ENCODE measurements at regions not wholly inside any gene's neighbourhood (a gene's known extent, or its start where the extent isn't known, plus 50 kb on each side); places are given as distances from the start of the nearest gene placed in this dataset.

DNA sequence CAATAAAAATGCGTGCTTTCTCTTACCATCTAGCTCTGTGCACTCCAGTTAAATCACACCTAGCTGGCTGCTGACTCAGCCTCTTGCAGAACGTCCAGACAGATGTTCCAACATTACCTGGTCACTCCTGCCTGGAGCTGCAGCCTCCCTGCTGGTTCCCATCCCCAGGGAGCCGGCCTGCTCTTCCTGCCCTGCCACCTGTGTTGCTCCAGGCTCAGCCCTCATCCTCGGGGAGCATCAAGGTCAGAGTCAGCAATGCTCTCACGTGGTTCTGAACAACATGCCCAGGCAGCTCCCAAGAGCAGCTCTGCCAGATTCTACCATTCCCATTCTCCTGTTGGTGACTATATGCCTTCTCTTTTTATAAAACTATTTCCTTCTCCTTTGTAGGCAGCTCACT lies 81.3 kb downstream of the GADD45G start:
- TF ChIP-seq, protein P1, sequence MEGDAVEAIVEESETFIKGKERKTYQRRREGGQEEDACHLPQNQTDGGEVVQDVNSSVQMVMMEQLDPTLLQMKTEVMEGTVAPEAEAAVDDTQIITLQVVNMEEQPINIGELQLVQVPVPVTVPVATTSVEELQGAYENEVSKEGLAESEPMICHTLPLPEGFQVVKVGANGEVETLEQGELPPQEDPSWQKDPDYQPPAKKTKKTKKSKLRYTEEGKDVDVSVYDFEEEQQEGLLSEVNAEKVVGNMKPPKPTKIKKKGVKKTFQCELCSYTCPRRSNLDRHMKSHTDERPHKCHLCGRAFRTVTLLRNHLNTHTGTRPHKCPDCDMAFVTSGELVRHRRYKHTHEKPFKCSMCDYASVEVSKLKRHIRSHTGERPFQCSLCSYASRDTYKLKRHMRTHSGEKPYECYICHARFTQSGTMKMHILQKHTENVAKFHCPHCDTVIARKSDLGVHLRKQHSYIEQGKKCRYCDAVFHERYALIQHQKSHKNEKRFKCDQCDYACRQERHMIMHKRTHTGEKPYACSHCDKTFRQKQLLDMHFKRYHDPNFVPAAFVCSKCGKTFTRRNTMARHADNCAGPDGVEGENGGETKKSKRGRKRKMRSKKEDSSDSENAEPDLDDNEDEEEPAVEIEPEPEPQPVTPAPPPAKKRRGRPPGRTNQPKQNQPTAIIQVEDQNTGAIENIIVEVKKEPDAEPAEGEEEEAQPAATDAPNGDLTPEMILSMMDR (IDR thresholded peaks at IDR 0.05; ENCODE audit: low read length), result no peak
- TF ChIP-seq EZH2 (optimal IDR thresholded peaks at IDR 0.05; ENCODE audit: low read depth, low read length), result no peak
- no peak for TF ChIP-seq EZH2phosphoT487 (IDR thresholded peaks at IDR 0.05; ENCODE audit: low read length)
